ENCODE measurements at regions not wholly inside any gene's neighbourhood (a gene's known extent, or its start where the extent isn't known, plus 50 kb on each side); places are given as distances from the start of the nearest gene placed in this dataset.

DNA sequence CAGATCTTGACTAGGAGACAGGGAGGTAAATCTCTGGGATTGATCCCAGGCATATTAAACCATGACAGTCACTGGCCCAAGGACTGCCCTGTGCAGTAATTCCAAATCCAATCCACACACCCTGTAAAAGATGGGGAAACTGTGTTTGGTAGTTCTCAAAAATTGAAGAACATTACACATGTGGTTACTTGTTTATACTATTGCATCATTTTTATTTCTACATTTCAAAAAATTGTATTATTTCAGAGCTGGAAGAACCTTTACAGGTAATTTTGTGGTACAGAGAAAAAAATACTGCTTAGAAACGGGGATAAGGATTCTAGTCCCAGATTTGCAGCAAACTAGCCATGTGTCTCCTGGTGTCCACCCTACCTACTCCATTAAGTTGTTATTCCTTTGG, 400.5 kb downstream of the LRIG3 start:
- ChIA-PET POLR2A (no interaction called here), CTCF (interaction anchor here (1.0 kb wide), 1 partner anchor 39 kb away, joined by 3 read pairs; no protein-coding TSS in a partner anchor)
- Histone ChIP-seq H3K36me3 (ENCODE audit: control insufficient read depth, insufficient read depth, low read length) (no peaks in the 10 kb centered on the region), H3K27me3 (ENCODE audit: control insufficient read depth, insufficient read depth, low read length) (no peaks in the 10 kb centered on the region), H3K4me3 (ENCODE audit: low read depth, low read length) (no peak overlapping the region)
- TF ChIP-seq, protein P1, sequence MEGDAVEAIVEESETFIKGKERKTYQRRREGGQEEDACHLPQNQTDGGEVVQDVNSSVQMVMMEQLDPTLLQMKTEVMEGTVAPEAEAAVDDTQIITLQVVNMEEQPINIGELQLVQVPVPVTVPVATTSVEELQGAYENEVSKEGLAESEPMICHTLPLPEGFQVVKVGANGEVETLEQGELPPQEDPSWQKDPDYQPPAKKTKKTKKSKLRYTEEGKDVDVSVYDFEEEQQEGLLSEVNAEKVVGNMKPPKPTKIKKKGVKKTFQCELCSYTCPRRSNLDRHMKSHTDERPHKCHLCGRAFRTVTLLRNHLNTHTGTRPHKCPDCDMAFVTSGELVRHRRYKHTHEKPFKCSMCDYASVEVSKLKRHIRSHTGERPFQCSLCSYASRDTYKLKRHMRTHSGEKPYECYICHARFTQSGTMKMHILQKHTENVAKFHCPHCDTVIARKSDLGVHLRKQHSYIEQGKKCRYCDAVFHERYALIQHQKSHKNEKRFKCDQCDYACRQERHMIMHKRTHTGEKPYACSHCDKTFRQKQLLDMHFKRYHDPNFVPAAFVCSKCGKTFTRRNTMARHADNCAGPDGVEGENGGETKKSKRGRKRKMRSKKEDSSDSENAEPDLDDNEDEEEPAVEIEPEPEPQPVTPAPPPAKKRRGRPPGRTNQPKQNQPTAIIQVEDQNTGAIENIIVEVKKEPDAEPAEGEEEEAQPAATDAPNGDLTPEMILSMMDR (IDR thresholded peaks at IDR 0.05; ENCODE audit: insufficient read depth, low read depth, low read length) = no peak
- no peak for DNase-seq (ENCODE audit: low read depth)

DNA sequence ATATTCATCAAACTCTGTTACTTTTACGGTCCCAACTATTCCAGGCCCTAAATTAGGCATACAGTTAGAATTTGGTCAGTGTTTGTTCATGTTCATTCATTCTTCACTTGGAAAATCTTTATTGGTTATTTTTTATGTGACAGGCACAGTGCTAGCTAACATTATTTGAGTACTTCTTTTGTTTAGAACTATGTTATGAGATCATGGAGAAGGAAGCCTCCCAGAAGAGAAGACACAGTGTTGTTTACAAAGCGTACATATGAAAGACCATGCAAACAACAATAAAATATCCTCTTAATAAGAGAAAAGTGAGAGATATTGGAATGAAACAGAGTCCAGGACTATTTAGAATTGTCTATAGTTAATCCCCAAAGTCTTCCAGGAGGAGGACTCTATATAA, 399.2 kb downstream of the LRIG3 start:
- no peak for DNase-seq (ENCODE audit: low read depth)
- TF ChIP-seq, protein P1 (IDR thresholded peaks at IDR 0.05; ENCODE audit: insufficient read depth, low read depth, low read length) = no peak
- H3K4me3 ChIP-seq (ENCODE audit: low read depth, low read length) = no peak overlapping the region
- H3K27me3 ChIP-seq (ENCODE audit: control insufficient read depth, insufficient read depth, low read length) = no peaks in the 10 kb centered on the region
- ChIA-PET POLR2A (interaction anchor here (0.6 kb wide), 1 partner anchor 106 kb away, joined by 3 read pairs; no protein-coding TSS in a partner anchor), CTCF (no interaction called here)
- no peaks in the 10 kb centered on the region for H3K36me3 ChIP-seq (ENCODE audit: control insufficient read depth, insufficient read depth, low read length)

DNA sequence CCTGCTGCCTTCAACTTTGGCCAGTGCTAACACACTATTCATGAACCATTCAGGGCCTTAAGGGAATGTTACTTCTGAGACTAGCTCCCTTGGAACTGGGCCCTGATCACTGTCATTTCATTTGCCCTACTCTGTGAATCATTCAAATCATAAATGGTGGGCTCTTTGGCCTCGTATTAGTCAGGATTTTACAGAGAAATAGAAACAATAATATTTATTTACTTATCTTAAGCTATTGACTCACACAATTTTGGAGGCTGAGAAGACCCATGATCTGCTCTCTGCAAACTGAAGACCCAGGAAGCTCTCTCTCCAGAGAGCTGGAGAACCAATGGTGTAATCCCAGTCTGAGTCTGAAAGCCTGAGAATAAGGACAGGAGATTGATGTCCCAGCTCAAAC, 398.5 kb downstream of the LRIG3 start:
- CTCF ChIA-PET = interaction anchor here (1.1 kb wide), 1 partner anchor 14 kb away, joined by 4 read pairs; no protein-coding TSS in a partner anchor

DNA sequence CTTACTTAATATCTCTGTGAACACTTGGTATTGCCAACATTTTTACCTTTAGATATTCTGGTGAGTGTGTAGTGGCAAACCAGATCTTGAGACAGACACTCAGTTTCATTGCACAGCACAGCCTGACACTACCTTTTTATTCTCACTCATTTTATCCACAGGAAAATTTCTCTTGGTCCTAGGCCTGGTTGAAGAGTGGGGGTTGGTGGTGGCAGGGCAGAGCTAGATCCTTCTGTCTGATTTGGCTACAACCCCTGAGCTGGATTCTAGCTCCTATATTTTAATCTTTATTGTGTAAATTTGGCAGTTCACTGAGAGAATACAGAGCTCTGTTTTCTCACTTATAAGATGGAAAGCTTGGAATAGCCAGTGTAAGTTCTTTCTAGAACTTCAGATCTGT, 396.9 kb downstream of the LRIG3 start:
- TF ChIP-seq, protein P1 (IDR thresholded peaks at IDR 0.05; ENCODE audit: insufficient read depth, low read depth, low read length) = no peak
- CTCF ChIA-PET = no interaction called here
- Histone ChIP-seq H3K36me3 (ENCODE audit: control insufficient read depth, insufficient read depth, low read length) (no peaks in the 10 kb centered on the region), H3K4me3 (ENCODE audit: low read depth, low read length) (no peak overlapping the region), H3K27me3 (ENCODE audit: control insufficient read depth, insufficient read depth, low read length) (no peaks in the 10 kb centered on the region)
- POLR2A ChIA-PET = interaction anchor here (0.7 kb wide), 1 partner anchor 584 kb away, joined by 3 read pairs; no protein-coding TSS in a partner anchor
- no peak for DNase-seq (ENCODE audit: low read depth)

More for the DNA sequence above, 398.5 kb downstream of the LRIG3 start:
- no peak for DNase-seq (ENCODE audit: low read depth)
- POLR2A ChIA-PET = interaction anchor here (0.6 kb wide), 1 partner anchor 106 kb away, joined by 3 read pairs; no protein-coding TSS in a partner anchor
- Histone ChIP-seq H3K27me3 (ENCODE audit: control insufficient read depth, insufficient read depth, low read length) (no peaks in the 10 kb centered on the region), H3K4me3 (ENCODE audit: low read depth, low read length) (no peak overlapping the region), H3K36me3 (ENCODE audit: control insufficient read depth, insufficient read depth, low read length) (no peaks in the 10 kb centered on the region)
- TF ChIP-seq, protein P1 (IDR thresholded peaks at IDR 0.05; ENCODE audit: insufficient read depth, low read depth, low read length) = no peak

DNA sequence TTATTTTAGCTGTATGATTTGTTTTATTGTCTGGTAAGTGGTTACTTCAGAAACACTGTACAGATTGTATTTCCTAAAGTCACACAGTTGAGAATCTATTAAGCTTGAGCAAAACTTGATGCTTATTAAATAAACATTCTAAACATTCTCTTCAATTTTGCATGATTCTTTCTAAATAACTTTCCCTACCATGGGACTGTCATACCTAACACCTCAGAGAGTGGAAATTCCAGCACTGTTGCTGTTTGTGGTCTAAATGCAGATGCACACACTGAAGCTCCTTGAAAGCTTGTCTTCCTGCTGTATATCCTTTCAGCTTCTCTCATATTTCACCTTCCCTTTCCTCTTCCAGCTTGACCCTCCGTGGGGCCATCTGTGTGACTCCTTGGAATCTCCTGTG, 392.0 kb downstream of the LRIG3 start:
- POLR2A ChIA-PET = no interaction called here
- no peak for DNase-seq (ENCODE audit: low read depth)

More for the DNA sequence above, 392.0 kb downstream of the LRIG3 start:
- CTCF ChIA-PET = interaction anchor here (1.3 to 1.8 kb wide), 2 partner anchors 12 to 107 kb away, joined by 3 to 5 read pairs; no protein-coding TSS in a partner anchor
- H3K27me3 ChIP-seq (ENCODE audit: control insufficient read depth, insufficient read depth, low read length) = no peaks in the 10 kb centered on the region
- TF ChIP-seq, protein P1 (IDR thresholded peaks at IDR 0.05; ENCODE audit: insufficient read depth, low read depth, low read length) = no peak
- no peaks in the 10 kb centered on the region for H3K36me3 ChIP-seq (ENCODE audit: control insufficient read depth, insufficient read depth, low read length)
- no peak overlapping the region for H3K4me3 ChIP-seq (ENCODE audit: low read depth, low read length)
